Transverse colon (tissue), 4 donors: ENCODE measurements at regions not wholly inside any gene's neighbourhood (a gene's known extent, or its start where the extent isn't known, plus 50 kb on each side); places are given as distances from the start of the nearest gene placed in this dataset.

ENCODE experiments used
- DNase-seq: peaks from one replicate; pipeline ENCODE4 v3.0.0-alpha.2; 2019
- H3K27ac ChIP-seq, 4 donors: fragments of 200-600 bp; sonication (generic); 2 replicates each; pipeline ENCODE4 v1.5.1; 2016 to 2018; ENCODE audit warnings: inconsistent platforms in 4 of 4
- H3K27me3 ChIP-seq: fragments of 200-600 bp; sonication (generic); 2 replicates; pipeline ENCODE4 v1.5.1; 2017; ENCODE audit warnings: inconsistent platforms
- H3K36me3 ChIP-seq, 4 donors: fragments of 200-600 bp; sonication (generic); 2 replicates each; pipeline ENCODE4 v1.5.1; 2017 to 2019; ENCODE audit warnings: inconsistent platforms in 4 of 4
- H3K4me1 ChIP-seq, 4 donors: fragments of 200-600 bp; sonication (generic); 2 replicates each; pipeline ENCODE4 v1.5.1; 2017 to 2020; ENCODE audit warnings: inconsistent platforms in 4 of 4
- H3K4me3 ChIP-seq, 4 donors: fragments of 200-600 bp; sonication (generic); 1 replicate in 1 of 4; 2 replicates in 3 of 4; pipeline versions ENCODE4 v1.5.1 to v1.6.1; 2017 to 2019; ENCODE audit warnings: inconsistent platforms in 4 of 4
- H3K9me3 ChIP-seq, 2 donors: fragments of 200-600 bp; sonication (generic); 2 replicates each; pipeline ENCODE4 v1.5.1; 2017 to 2019; ENCODE audit warnings: inconsistent platforms in 2 of 2
- CTCF ChIP-seq, 5 experiments: fragments of 200-600 bp in 3 of 5; fragments of 450-650 bp in 2 of 5; sonication (generic) in 3 of 5; IDR thresholded peaks; 1 replicate in 2 of 5; 2 replicates in 3 of 5; pipeline ENCODE4 v1.5.1; 2016 to 2017; ENCODE audit warnings: antibody characterized with exemption in 5 of 5, inconsistent platforms in 3 of 5, mild to moderate bottlenecking in 2 of 5, moderate library complexity in 1 of 5
- EP300 ChIP-seq: sonication (generic); formaldehyde crosslinking; IDR thresholded peaks from one replicate; pipeline ENCODE4 v1.6.1; 2017; ENCODE audit warnings: antibody characterized with exemption, low read depth
- POLR2A ChIP-seq: fragments of 450-650 bp; IDR thresholded peaks from one replicate; pipeline ENCODE4 v1.6.1; 2016; ENCODE audit warnings: antibody characterized with exemption, mild to moderate bottlenecking, moderate library complexity
- POLR2AphosphoS5 ChIP-seq, 3 donors: sonication (generic); formaldehyde crosslinking; IDR thresholded peaks; one replicate each; pipeline ENCODE4 v1.6.1; 2016; ENCODE audit warnings: antibody characterized with exemption in 3 of 3
- WGBS, 2 donors: methylation state at CpG; one replicate each; pipeline ENCODE4 v1.1.5; 2018; ENCODE audit warnings: low coverage in 1 of 2; 5-methylcytosine and 5-hydroxymethylcytosine counted together
- in situ Hi-C, 4 donors: fragments of 200-750 bp; cut with MboI; loops; one replicate each; pipeline versions ENCODE4 v1.15.0 to v1.15.1; 2017; ENCODE audit warnings: low sequenced_read_pairs in 3 of 4, low pct_ligation_motif_present in 1 of 4, low pct_unique_long_range_greater_than_20kb in 1 of 4
- intact Hi-C: fragments of 100-400 bp; cut with DNase I; formaldehyde crosslinking; loops from one replicate; pipeline ENCODE4 v1.15.1; 2023; ENCODE audit warnings: low total_unique reads

GRCh38 chr6:119874381-119874780 is 524.8 kb upstream of the MAN1A1 start:
- 81% methylated on average over 4 of the region's 4 CpGs for WGBS, 2 donors
- Histone ChIP-seq H3K4me1 (no peaks in the 10 kb centered on the region), H3K27me3 (no peaks in the 10 kb centered on the region), H3K9me3 (no peaks in the 10 kb centered on the region), H3K36me3 (no peaks in the 10 kb centered on the region), H3K27ac (no peak overlapping the region), H3K4me3 (no peak overlapping the region)
- in situ Hi-C loops: no loop called here
- DNase-seq: no peak
- no peak for TF ChIP-seq POLR2A
- no peak for TF ChIP-seq EP300
- TF ChIP-seq CTCF (IDR thresholded peaks at IDR 0.05): no peak
- TF ChIP-seq POLR2AphosphoS5 (IDR thresholded peaks at IDR 0.05): no peak
- intact Hi-C loops: no loop called here

GRCh38 chr6:119873107-119873506 is 523.5 kb upstream of the MAN1A1 start:
- intact Hi-C loops (no loop called here), in situ Hi-C loops (no loop called here)
- H3K27ac ChIP-seq: no peak overlapping the region
- 83 to 100% methylated on average over 1 of the region's 1 CpG for WGBS, 2 donors
- no peak overlapping the region for H3K4me3 ChIP-seq
- DNase-seq: no peak
- H3K36me3 ChIP-seq: no peaks in the 10 kb centered on the region
- no peaks in the 10 kb centered on the region for H3K27me3 ChIP-seq
- TF ChIP-seq EP300 (no peak), POLR2A (no peak), CTCF (IDR thresholded peaks at IDR 0.05) (no peak), POLR2AphosphoS5 (IDR thresholded peaks at IDR 0.05) (no peak)
- no peaks in the 10 kb centered on the region for H3K9me3 ChIP-seq
- H3K4me1 ChIP-seq: no peaks in the 10 kb centered on the region

- Histone ChIP-seq H3K36me3 (no peaks in the 10 kb centered on the region), H3K9me3 (peaks cover 0 to 6% of the 10 kb centered on the region in 2 donors), H3K27ac (no peak overlapping the region), H3K27me3 (no peaks in the 10 kb centered on the region), H3K4me1 (no peaks in the 10 kb centered on the region), H3K4me3 (no peak overlapping the region)
- in situ Hi-C loops (no loop called here), intact Hi-C loops (no loop called here)
- 49 to 59% methylated on average over 2 of the region's 2 CpGs for WGBS, 2 donors
- TF ChIP-seq CTCF (IDR thresholded peaks at IDR 0.05): no peak
- no peak for TF ChIP-seq EP300
- DNase-seq: no peak
Observed at GRCh38 chr6:119871520-119871919, 522.0 kb upstream of the MAN1A1 start.

- intact Hi-C loops (no loop called here), in situ Hi-C loops (no loop called here)
- 93% methylated on average over 3 of the region's 3 CpGs for WGBS, 2 donors
- H3K4me3 ChIP-seq: no peak overlapping the region
- H3K9me3 ChIP-seq: peaks cover 0 to 6% of the 10 kb centered on the region in 2 donors
- H3K4me1 ChIP-seq: no peaks in the 10 kb centered on the region
- H3K27ac ChIP-seq: no peak overlapping the region
- no peak for DNase-seq
- H3K27me3 ChIP-seq: no peaks in the 10 kb centered on the region
- no peak for TF ChIP-seq POLR2A
- H3K36me3 ChIP-seq: no peaks in the 10 kb centered on the region
Observed at GRCh38 chr6:119865466-119866350, 516.1 kb upstream of the MAN1A1 start.

- Histone ChIP-seq H3K9me3 (peaks cover 0 to 6% of the 10 kb centered on the region in 2 donors), H3K27me3 (no peaks in the 10 kb centered on the region), H3K4me1 (no peaks in the 10 kb centered on the region), H3K27ac (no peak overlapping the region), H3K4me3 (no peak overlapping the region), H3K36me3 (no peaks in the 10 kb centered on the region)
- 95 to 100% methylated on average over 1 of the region's 1 CpG for WGBS, 2 donors
- intact Hi-C loops (no loop called here), in situ Hi-C loops (no loop called here)
- TF ChIP-seq POLR2AphosphoS5 (IDR thresholded peaks at IDR 0.05) (no peak), POLR2A (no peak), CTCF (IDR thresholded peaks at IDR 0.05) (no peak), EP300 (no peak)
- no peak for DNase-seq
Observed at GRCh38 chr6:119862719-119863118, 513.2 kb upstream of the MAN1A1 start.
